ENCODE measurements at regions not wholly inside any gene's neighbourhood (a gene's known extent, or its start where the extent isn't known, plus 50 kb on each side); places are given as distances from the start of the nearest gene placed in this dataset.

DNA sequence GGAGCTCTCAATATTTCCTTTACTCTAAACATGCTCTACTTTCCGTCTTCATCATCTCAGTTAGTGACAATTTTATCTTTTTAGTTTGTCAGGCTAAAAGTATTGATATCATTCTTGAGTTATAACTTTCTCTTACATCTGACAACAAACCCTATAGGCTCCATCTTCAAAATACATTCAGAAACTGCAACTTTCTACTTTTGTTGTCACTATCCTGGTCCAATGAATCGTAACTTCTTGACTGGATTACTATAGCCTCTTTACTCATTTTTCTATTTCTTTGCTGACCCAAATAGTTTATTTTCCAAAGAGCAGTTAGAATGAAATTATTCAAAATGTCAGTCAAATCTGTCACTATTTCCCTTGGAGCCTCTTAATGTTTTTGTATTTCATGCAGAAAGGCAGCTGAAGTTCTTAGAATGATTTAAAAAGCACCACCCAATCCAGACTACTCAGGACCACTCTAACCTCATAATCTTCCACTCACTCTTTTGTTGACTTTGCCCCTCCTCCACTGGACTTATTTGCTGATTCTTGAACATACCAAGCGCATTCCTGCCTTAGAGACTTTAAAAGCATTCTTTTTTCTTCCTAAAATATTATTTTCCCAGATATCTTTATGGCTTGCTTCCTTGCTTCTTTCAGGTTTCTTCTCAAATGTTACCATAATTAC lies 119.9 kb upstream of the CBLB start:
- H3K79me2 ChIP-seq (ENCODE audit: low read length): no peaks in the 10 kb centered on the region
- TF ChIP-seq, protein P1, sequence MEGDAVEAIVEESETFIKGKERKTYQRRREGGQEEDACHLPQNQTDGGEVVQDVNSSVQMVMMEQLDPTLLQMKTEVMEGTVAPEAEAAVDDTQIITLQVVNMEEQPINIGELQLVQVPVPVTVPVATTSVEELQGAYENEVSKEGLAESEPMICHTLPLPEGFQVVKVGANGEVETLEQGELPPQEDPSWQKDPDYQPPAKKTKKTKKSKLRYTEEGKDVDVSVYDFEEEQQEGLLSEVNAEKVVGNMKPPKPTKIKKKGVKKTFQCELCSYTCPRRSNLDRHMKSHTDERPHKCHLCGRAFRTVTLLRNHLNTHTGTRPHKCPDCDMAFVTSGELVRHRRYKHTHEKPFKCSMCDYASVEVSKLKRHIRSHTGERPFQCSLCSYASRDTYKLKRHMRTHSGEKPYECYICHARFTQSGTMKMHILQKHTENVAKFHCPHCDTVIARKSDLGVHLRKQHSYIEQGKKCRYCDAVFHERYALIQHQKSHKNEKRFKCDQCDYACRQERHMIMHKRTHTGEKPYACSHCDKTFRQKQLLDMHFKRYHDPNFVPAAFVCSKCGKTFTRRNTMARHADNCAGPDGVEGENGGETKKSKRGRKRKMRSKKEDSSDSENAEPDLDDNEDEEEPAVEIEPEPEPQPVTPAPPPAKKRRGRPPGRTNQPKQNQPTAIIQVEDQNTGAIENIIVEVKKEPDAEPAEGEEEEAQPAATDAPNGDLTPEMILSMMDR (IDR thresholded peaks at IDR 0.05; ENCODE audit: low read depth, low read length): no peak
- no peak for TF ChIP-seq EZH2phosphoT487 (IDR thresholded peaks at IDR 0.05; ENCODE audit: low read depth)
- no peaks in the 10 kb centered on the region for H3K36me3 ChIP-seq (replicated peaks; ENCODE audit: low read depth, low read length)
- H3K27me3 ChIP-seq (ENCODE audit: low read depth, low read length): no peaks in the 10 kb centered on the region
- no peak overlapping the region for H3K4me2 ChIP-seq (ENCODE audit: low read length)
- H3K27ac ChIP-seq (ENCODE audit: low read length): no peak overlapping the region
- no peak overlapping the region for H3K9ac ChIP-seq (ENCODE audit: low read length)
- H3K4me3 ChIP-seq (ENCODE audit: low read length): no peak overlapping the region
- no peak overlapping the region for H2AFZ ChIP-seq (ENCODE audit: low read depth, low read length)
- H4K20me1 ChIP-seq (ENCODE audit: insufficient read depth, low read length): no peaks in the 10 kb centered on the region
- H3K9me3 ChIP-seq (ENCODE audit: insufficient read depth, low read length): no peaks in the 10 kb centered on the region; the same call in 1 of the 2 replicates
- no peaks in the 10 kb centered on the region for H3K4me1 ChIP-seq (ENCODE audit: low read length)

DNA sequence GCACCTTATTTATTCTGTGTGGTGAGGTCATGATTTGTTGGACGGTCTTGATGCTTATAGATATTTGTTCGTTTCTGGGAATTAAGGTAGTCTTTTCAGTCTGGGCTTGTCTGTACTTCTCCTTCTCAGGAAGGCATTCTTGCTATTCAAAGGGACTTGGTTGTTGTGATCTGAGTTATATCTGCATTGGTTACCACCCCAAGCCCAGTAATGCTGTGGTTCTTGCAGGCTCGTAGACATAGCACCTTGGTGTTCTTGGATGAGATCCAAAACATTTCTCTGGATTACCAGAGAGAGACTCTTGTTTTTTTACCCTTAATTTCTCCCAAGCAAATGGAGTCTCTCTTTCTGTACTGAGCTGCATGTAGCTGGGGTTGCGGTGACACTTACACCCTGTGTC lies 128.0 kb upstream of the CBLB start:
- H3K36me3 ChIP-seq (replicated peaks; ENCODE audit: low read depth, low read length): no peaks in the 10 kb centered on the region
- no peak overlapping the region for H3K9ac ChIP-seq (ENCODE audit: low read length)
- no peak for TF ChIP-seq EZH2phosphoT487 (IDR thresholded peaks at IDR 0.05; ENCODE audit: low read depth)
- TF ChIP-seq, protein P1 (IDR thresholded peaks at IDR 0.05; ENCODE audit: low read depth, low read length): no peak
- no peak overlapping the region for H3K4me2 ChIP-seq (ENCODE audit: low read length)
- no peaks in the 10 kb centered on the region for H3K27me3 ChIP-seq (ENCODE audit: low read depth, low read length)
- H2AFZ ChIP-seq (ENCODE audit: low read depth, low read length): no peak overlapping the region
- H3K4me3 ChIP-seq (ENCODE audit: low read length): no peak overlapping the region
- no peaks in the 10 kb centered on the region for H3K9me3 ChIP-seq (ENCODE audit: insufficient read depth, low read length)
- no peak overlapping the region for H3K27ac ChIP-seq (ENCODE audit: low read length)
- no peaks in the 10 kb centered on the region for H3K4me1 ChIP-seq (ENCODE audit: low read length)
- H4K20me1 ChIP-seq (ENCODE audit: insufficient read depth, low read length): no peaks in the 10 kb centered on the region
- H3K79me2 ChIP-seq (ENCODE audit: low read length): no peaks in the 10 kb centered on the region

DNA sequence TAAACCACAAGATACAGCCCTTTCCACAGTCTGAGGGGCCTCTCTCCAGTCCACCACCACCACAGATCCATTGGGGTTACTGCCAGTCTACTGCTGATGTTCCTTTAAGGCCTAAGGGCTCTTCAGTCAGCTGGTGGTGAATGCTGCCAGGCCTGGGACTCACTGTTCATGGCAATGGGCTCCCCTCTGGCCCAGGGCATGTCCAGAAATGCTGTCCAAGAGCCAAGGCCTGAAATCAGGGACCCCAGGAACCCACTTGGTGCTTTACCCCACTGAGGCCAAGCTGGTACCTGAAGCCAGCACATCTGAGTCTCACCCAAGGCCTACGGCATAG lies 128.6 kb upstream of the CBLB start:
- Histone ChIP-seq H3K4me3 (ENCODE audit: low read length) (no peak overlapping the region), H4K20me1 (ENCODE audit: insufficient read depth, low read length) (no peaks in the 10 kb centered on the region), H3K9ac (ENCODE audit: low read length) (no peak overlapping the region), H3K27ac (ENCODE audit: low read length) (no peak overlapping the region), H2AFZ (ENCODE audit: low read depth, low read length) (no peak overlapping the region), H3K79me2 (ENCODE audit: low read length) (no peaks in the 10 kb centered on the region), H3K36me3 (replicated peaks; ENCODE audit: low read depth, low read length) (no peaks in the 10 kb centered on the region), H3K4me2 (ENCODE audit: low read length) (no peak overlapping the region), H3K27me3 (ENCODE audit: low read depth, low read length) (no peaks in the 10 kb centered on the region), H3K9me3 (ENCODE audit: insufficient read depth, low read length) (no peaks in the 10 kb centered on the region), H3K4me1 (ENCODE audit: low read length) (no peaks in the 10 kb centered on the region)
- TF ChIP-seq, protein P1 (IDR thresholded peaks at IDR 0.05; ENCODE audit: low read depth, low read length): no peak

- no peak overlapping the region for H2AFZ ChIP-seq (ENCODE audit: low read depth, low read length)
Measured at GRCh38 chr3:105997800-105998526, 129.2 kb upstream of the CBLB start.

More at GRCh38 chr3:105997800-105998526, 129.2 kb upstream of the CBLB start:
- no peaks in the 10 kb centered on the region for H4K20me1 ChIP-seq (ENCODE audit: insufficient read depth, low read length)
- no peaks in the 10 kb centered on the region for H3K36me3 ChIP-seq (replicated peaks; ENCODE audit: low read depth, low read length)
- no peaks in the 10 kb centered on the region for H3K9me3 ChIP-seq (ENCODE audit: insufficient read depth, low read length)
- no peaks in the 10 kb centered on the region for H3K27me3 ChIP-seq (ENCODE audit: low read depth, low read length)
- H3K27ac ChIP-seq (ENCODE audit: low read length): no peak overlapping the region
- no peaks in the 10 kb centered on the region for H3K79me2 ChIP-seq (ENCODE audit: low read length)
- TF ChIP-seq EZH2phosphoT487 (IDR thresholded peaks at IDR 0.05; ENCODE audit: low read depth): no peak
- TF ChIP-seq, protein P1 (IDR thresholded peaks at IDR 0.05; ENCODE audit: low read depth, low read length): no peak
- H3K4me3 ChIP-seq (ENCODE audit: low read length): no peak overlapping the region
- H3K4me2 ChIP-seq (ENCODE audit: low read length): no peak overlapping the region
- no peaks in the 10 kb centered on the region for H3K4me1 ChIP-seq (ENCODE audit: low read length)
- H3K9ac ChIP-seq (ENCODE audit: low read length): no peak overlapping the region
